Activated B cell treated with CpG ODN at 0.5 μM for 24 hours (primary cell): ENCODE measurements at regions not wholly inside any gene's neighbourhood (a gene's known extent, or its start where the extent isn't known, plus 50 kb on each side); places are given as distances from the start of the nearest gene placed in this dataset.

Experiments
- ATAC-seq: fragments of 200-7000 bp; cut with Tn5 transposase; one replicate; pipeline ENCODE4 v1.10.0; 2021; ENCODE audit warnings: low read depth, mild to moderate bottlenecking, moderate library complexity
- CTCF ChIA-PET: fragments of 350-600 bp; sonication (Branson Sonifier 250); formaldehyde crosslinking; loops from one replicate; lab custom pipeline; 2021; ENCODE audit warnings: antibody characterized with exemption; lab: Charles Lee
- POLR2A ChIA-PET: fragments of 350-600 bp; sonication (Branson Sonifier 250); formaldehyde crosslinking; loops from one replicate; lab custom pipeline; 2021; ENCODE audit warnings: antibody characterized with exemption; lab: Charles Lee
- DNase-seq: peaks from one replicate; pipeline ENCODE4 v3.0.0; 2022
- H3K27ac Mint-ChIP-seq: one replicate; pipeline ENCODE4 v1.8.0; 2020; ENCODE audit warnings: mixed read lengths
- H3K27me3 Mint-ChIP-seq: one replicate; pipeline ENCODE4 v1.8.0; 2021; ENCODE audit warnings: mixed read lengths
- H3K36me3 Mint-ChIP-seq: one replicate; pipeline ENCODE4 v1.8.0; 2021; ENCODE audit warnings: low read depth, mixed read lengths
- H3K4me1 Mint-ChIP-seq: one replicate; pipeline ENCODE4 v1.8.0; 2021; ENCODE audit warnings: mixed read lengths
- H3K4me3 Mint-ChIP-seq: one replicate; pipeline ENCODE4 v1.8.0; 2020; ENCODE audit warnings: mild to moderate bottlenecking, mixed read lengths
- H3K9me3 Mint-ChIP-seq: one replicate; pipeline ENCODE4 v1.8.0; 2020; ENCODE audit warnings: mixed read lengths
- intact Hi-C: fragments of 100-400 bp; cut with micrococcal nuclease; formaldehyde crosslinking; loops from one replicate; pipeline ENCODE4 v1.15.1; 2024
- TF ChIP-seq, protein P1 (sequence below): fragments of 200-600 bp; IDR thresholded peaks from one replicate; pipeline ENCODE4 v1.8.0; 2022; ENCODE audit warnings: antibody characterized with exemption, mild to moderate bottlenecking

DNA sequence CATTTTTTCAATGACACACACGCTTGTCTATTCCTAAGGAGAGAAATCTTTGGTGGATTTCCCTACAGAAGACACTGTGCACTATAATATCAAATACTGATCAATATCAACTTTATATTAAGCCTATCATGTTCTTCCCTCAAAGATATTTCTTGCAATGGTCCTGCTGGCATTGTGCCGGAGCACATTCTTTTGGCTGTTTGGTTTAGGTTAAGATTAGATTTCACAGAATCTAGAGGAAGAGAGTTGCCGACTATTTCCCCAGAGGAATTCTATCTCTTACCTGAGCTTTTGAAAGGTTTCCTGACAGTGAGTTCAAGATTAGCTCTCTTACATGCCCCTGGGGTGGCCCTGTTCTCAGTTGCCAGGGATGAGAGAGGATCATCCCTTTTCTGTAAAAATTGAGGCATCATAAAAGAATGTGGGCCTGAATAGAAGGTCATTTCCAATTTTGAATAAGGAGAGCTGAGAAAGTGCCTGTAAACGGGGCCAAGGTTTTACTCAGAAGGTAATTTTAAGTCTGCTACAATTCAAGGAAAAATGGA, 180.6 kb upstream of the ARHGAP20 start:
- ChIA-PET CTCF (no interaction called here), POLR2A (no interaction called here)
- ATAC-seq (no peak), DNase-seq (no peak)
- no peaks in the 10 kb centered on the region for H3K36me3 Mint-ChIP-seq
- no peak overlapping the region for H3K27ac Mint-ChIP-seq
- H3K4me3 Mint-ChIP-seq: no peak overlapping the region
- intact Hi-C loops: no loop called here
- TF ChIP-seq, protein P1, sequence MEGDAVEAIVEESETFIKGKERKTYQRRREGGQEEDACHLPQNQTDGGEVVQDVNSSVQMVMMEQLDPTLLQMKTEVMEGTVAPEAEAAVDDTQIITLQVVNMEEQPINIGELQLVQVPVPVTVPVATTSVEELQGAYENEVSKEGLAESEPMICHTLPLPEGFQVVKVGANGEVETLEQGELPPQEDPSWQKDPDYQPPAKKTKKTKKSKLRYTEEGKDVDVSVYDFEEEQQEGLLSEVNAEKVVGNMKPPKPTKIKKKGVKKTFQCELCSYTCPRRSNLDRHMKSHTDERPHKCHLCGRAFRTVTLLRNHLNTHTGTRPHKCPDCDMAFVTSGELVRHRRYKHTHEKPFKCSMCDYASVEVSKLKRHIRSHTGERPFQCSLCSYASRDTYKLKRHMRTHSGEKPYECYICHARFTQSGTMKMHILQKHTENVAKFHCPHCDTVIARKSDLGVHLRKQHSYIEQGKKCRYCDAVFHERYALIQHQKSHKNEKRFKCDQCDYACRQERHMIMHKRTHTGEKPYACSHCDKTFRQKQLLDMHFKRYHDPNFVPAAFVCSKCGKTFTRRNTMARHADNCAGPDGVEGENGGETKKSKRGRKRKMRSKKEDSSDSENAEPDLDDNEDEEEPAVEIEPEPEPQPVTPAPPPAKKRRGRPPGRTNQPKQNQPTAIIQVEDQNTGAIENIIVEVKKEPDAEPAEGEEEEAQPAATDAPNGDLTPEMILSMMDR: no peak
- no peaks in the 10 kb centered on the region for H3K9me3 Mint-ChIP-seq
- H3K4me1 Mint-ChIP-seq: no peaks in the 10 kb centered on the region
- H3K27me3 Mint-ChIP-seq: no peaks in the 10 kb centered on the region

- H3K9me3 Mint-ChIP-seq: no peaks in the 10 kb centered on the region
- no peak overlapping the region for H3K4me3 Mint-ChIP-seq
- no peak overlapping the region for H3K27ac Mint-ChIP-seq
- intact Hi-C loops: no loop called here
- H3K36me3 Mint-ChIP-seq: no peaks in the 10 kb centered on the region
- ATAC-seq (no peak), DNase-seq (no peak)
- POLR2A ChIA-PET: no interaction called here
- no peaks in the 10 kb centered on the region for H3K27me3 Mint-ChIP-seq
- H3K4me1 Mint-ChIP-seq: no peaks in the 10 kb centered on the region
- CTCF ChIA-PET: no interaction called here
- TF ChIP-seq, protein P1: no peak
Measured at GRCh38 chr11:110891411-110891810, 179.2 kb upstream of the ARHGAP20 start.

DNA sequence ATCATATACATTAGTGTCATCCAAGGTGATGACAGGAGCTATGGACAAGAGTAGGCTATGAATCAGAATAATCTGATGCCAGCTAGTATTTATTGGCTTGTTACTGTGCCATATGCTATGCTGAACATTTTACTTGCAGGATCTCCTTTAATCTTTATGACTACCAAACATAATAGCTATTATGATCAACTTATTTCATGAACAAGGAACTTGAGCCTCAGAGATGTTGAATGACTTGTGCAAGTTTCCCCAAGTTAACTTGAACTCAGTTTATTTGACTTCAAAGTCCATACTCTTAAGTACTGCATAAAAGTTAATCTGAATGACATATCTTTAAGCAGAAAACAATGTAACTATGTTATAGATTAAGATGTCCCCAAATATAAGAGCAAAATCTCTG, 178.8 kb upstream of the ARHGAP20 start:
- POLR2A ChIA-PET: no interaction called here
- no peaks in the 10 kb centered on the region for H3K4me1 Mint-ChIP-seq
- intact Hi-C loops: no loop called here
- no peak overlapping the region for H3K4me3 Mint-ChIP-seq
- no peaks in the 10 kb centered on the region for H3K27me3 Mint-ChIP-seq
- TF ChIP-seq, protein P1: no peak
- CTCF ChIA-PET: no interaction called here
- H3K9me3 Mint-ChIP-seq: no peaks in the 10 kb centered on the region
- no peak for DNase-seq
- H3K36me3 Mint-ChIP-seq: no peaks in the 10 kb centered on the region
- no peak for ATAC-seq
- H3K27ac Mint-ChIP-seq: no peak overlapping the region

GRCh38 chr11:110886288-110886970, 174.2 kb upstream of the ARHGAP20 start:
- intact Hi-C loops: no loop called here
- Mint-ChIP-seq H3K36me3 (no peaks in the 10 kb centered on the region), H3K4me3 (no peak overlapping the region), H3K9me3 (no peaks in the 10 kb centered on the region), H3K4me1 (no peaks in the 10 kb centered on the region), H3K27ac (no peak overlapping the region), H3K27me3 (no peaks in the 10 kb centered on the region)
- ATAC-seq (no peak), DNase-seq (no peak)
- TF ChIP-seq, protein P1: no peak
- ChIA-PET CTCF (no interaction called here), POLR2A (no interaction called here)

GRCh38 chr11:110883256-110883655, 171.0 kb upstream of the ARHGAP20 start:
- Mint-ChIP-seq H3K27ac (no peak overlapping the region), H3K4me3 (no peak overlapping the region), H3K4me1 (no peaks in the 10 kb centered on the region), H3K36me3 (no peaks in the 10 kb centered on the region), H3K27me3 (no peaks in the 10 kb centered on the region), H3K9me3 (no peaks in the 10 kb centered on the region)
- TF ChIP-seq, protein P1: no peak
- POLR2A ChIA-PET: no interaction called here
- CTCF ChIA-PET: no interaction called here
- ATAC-seq (no peak), DNase-seq (no peak)
- intact Hi-C loops: no loop called here
